CD14-positive monocyte (primary cell): ENCODE measurements at regions not wholly inside any gene's neighbourhood (a gene's known extent, or its start where the extent isn't known, plus 50 kb on each side); places are given as distances from the start of the nearest gene placed in this dataset.

Experiments used
- DNase-seq, 3 donors: peaks; one replicate each; pipeline ENCODE4 v3.0.0-alpha.2; 2011 to 2022
- H2AFZ ChIP-seq: 2 replicates; pipeline ENCODE4 v1.6.0; 2012; ENCODE audit warnings: mild to moderate bottlenecking, low read depth, low read length, inconsistent platforms; ENCODE audit not compliant: insufficient read depth, poor library complexity, severe bottlenecking
- H3K27ac ChIP-seq, 2 donors: 1 replicate in 1 of 2; 2 replicates in 1 of 2; pipeline ENCODE4 v1.5.1; 2012 to 2013; ENCODE audit warnings: low read length in 2 of 2, control low read depth in 1 of 2, inconsistent platforms in 1 of 2, low read depth in 1 of 2, mild to moderate bottlenecking in 1 of 2
- H3K27me3 ChIP-seq, 2 donors: one replicate each; pipeline versions ENCODE4 v1.6.0 to v1.6.1; 2011 to 2013; ENCODE audit warnings: low read length in 2 of 2; ENCODE audit not compliant: control insufficient read depth in 2 of 2, insufficient read depth in 2 of 2
- H3K36me3 ChIP-seq, 2 donors: replicated peaks in 1 of 2; 1 replicate in 1 of 2; 2 replicates in 1 of 2; pipeline versions ENCODE4 v1.5.1 to v1.6.1; 2012 to 2013; ENCODE audit warnings: low read length in 2 of 2, control low read depth in 1 of 2, inconsistent platforms in 1 of 2, mild to moderate bottlenecking in 1 of 2; ENCODE audit not compliant: insufficient read depth in 2 of 2, control insufficient read depth in 1 of 2
- H3K4me1 ChIP-seq, 2 donors: 1 replicate in 1 of 2; 2 replicates in 1 of 2; pipeline versions ENCODE4 v1.5.1 to v1.6.1; 2012 to 2013; ENCODE audit warnings: low read length in 2 of 2, control low read depth in 1 of 2, inconsistent platforms in 1 of 2, mild to moderate bottlenecking in 1 of 2, moderate library complexity in 1 of 2; ENCODE audit not compliant: insufficient read depth in 2 of 2, control insufficient read depth in 1 of 2
- H3K4me2 ChIP-seq: replicated peaks from 2 replicates; pipeline ENCODE3; 2012; ENCODE audit warnings: low read length, moderate library complexity, mild to moderate bottlenecking; ENCODE audit not compliant: poor library complexity, severe bottlenecking; ENCODE audit errors: extremely low read depth
- H3K4me3 ChIP-seq, 3 experiments: fragments of 200-600 bp in 1 of 3; sonication (generic) in 1 of 3; replicated peaks in 1 of 3; 1 replicate in 2 of 3; 2 replicates in 1 of 3; pipeline ENCODE4 v1.5.1; 2011 to 2013; ENCODE audit warnings: low read length in 3 of 3, mild to moderate bottlenecking in 3 of 3, control low read depth in 2 of 3, low read depth in 2 of 3, inconsistent platforms in 1 of 3, moderate library complexity in 1 of 3
- H3K79me2 ChIP-seq: 2 replicates; pipeline ENCODE4 v1.6.0; 2012; ENCODE audit warnings: mild to moderate bottlenecking, control low read depth, inconsistent platforms, low read length, moderate library complexity; ENCODE audit not compliant: insufficient read depth
- H3K9ac ChIP-seq: 2 replicates; pipeline ENCODE4 v1.6.0; 2017; ENCODE audit warnings: low read length, mild to moderate bottlenecking; ENCODE audit not compliant: insufficient read depth, poor library complexity, severe bottlenecking
- H3K9me3 ChIP-seq, 2 donors: replicated peaks in 1 of 2; 1 replicate in 1 of 2; 2 replicates in 1 of 2; pipeline versions ENCODE4 v1.5.1 to v1.6.1; 2012 to 2013; ENCODE audit warnings: low read length in 2 of 2, control low read depth in 1 of 2; ENCODE audit not compliant: control insufficient read depth in 1 of 2, insufficient read depth in 1 of 2
- H4K20me1 ChIP-seq: 2 replicates; pipeline ENCODE4 v1.6.0; 2012; ENCODE audit warnings: mild to moderate bottlenecking, low read length, control low read depth, moderate library complexity; ENCODE audit not compliant: insufficient read depth
- H3K27ac Mint-ChIP-seq, 7 donors: one replicate each; pipeline ENCODE4 v1.8.0; 2020; ENCODE audit warnings: mild to moderate bottlenecking in 7 of 7, mixed read lengths in 7 of 7, moderate library complexity in 6 of 7, inconsistent platforms in 2 of 7
- H3K27me3 Mint-ChIP-seq, 3 donors: one replicate each; pipeline ENCODE4 v1.8.0; 2021 to 2022; ENCODE audit warnings: low read depth in 3 of 3, mild to moderate bottlenecking in 3 of 3, mixed read lengths in 3 of 3, moderate library complexity in 3 of 3, inconsistent platforms in 1 of 3
- H3K36me3 Mint-ChIP-seq, 2 donors: one replicate each; pipeline ENCODE4 v1.8.0; 2020; ENCODE audit warnings: mixed read lengths in 2 of 2, inconsistent platforms in 1 of 2, mild to moderate bottlenecking in 1 of 2
- H3K4me1 Mint-ChIP-seq: one replicate; pipeline ENCODE4 v1.8.0; 2020; ENCODE audit warnings: mild to moderate bottlenecking, mixed read lengths
- H3K4me3 Mint-ChIP-seq, 2 donors: one replicate each; pipeline ENCODE4 v1.8.0; 2020; ENCODE audit warnings: mild to moderate bottlenecking in 2 of 2, mixed read lengths in 2 of 2, moderate library complexity in 1 of 2
- H3K9me3 Mint-ChIP-seq, 7 donors: one replicate each; pipeline ENCODE4 v1.8.0; 2020 to 2022; ENCODE audit warnings: mixed read lengths in 7 of 7, mild to moderate bottlenecking in 6 of 7, moderate library complexity in 6 of 7, inconsistent platforms in 2 of 7
- CTCF ChIP-seq: fragments of 200-600 bp; IDR thresholded peaks from one replicate; pipeline ENCODE4 v1.8.0; 2022; ENCODE audit warnings: antibody characterized with exemption, mild to moderate bottlenecking
- WGBS: methylation state at CpG from one replicate; pipeline ENCODE4 v1.1.5; 2013; ENCODE audit warnings: missing lambda C conversion rate; ENCODE audit not compliant: insufficient coverage; 5-methylcytosine and 5-hydroxymethylcytosine counted together
- intact Hi-C, 2 donors: fragments of 100-400 bp; cut with micrococcal nuclease; formaldehyde crosslinking; loops; one replicate each; pipeline versions ENCODE4 v1.15.0 to v1.15.1; 2023

GRCh38 chr17:56681561-56682266 lies 88.2 kb downstream of the NOG start:
- peaks cover 36 to 38% of the 10 kb centered on the region in 2 donors for H3K27me3 ChIP-seq
- Mint-ChIP-seq H3K4me1 (peaks cover 17% of the 10 kb centered on the region), H3K4me3 (no peak overlapping the region), H3K27me3 (peaks cover 32 to 35% (median 35%) of the 10 kb centered on the region in 3 donors), H3K9me3 (peaks cover 0 to 4% (median 0%) of the 10 kb centered on the region in 7 donors), H3K27ac (no peak overlapping the region), H3K36me3 (peaks cover 0 to 5% of the 10 kb centered on the region in 2 donors)
- intact Hi-C loops, result no loop called here
- peak; percentile 23 to 61 (median 39) for DNase-seq
- no peak overlapping the region for H3K9ac ChIP-seq
- no peaks in the 10 kb centered on the region for H3K36me3 ChIP-seq
- no peak overlapping the region for H2AFZ ChIP-seq
- H3K4me1 ChIP-seq, result peaks cover 28 to 30% of the 10 kb centered on the region in 2 donors
- peak overlapping the region; percentile 51 for H3K4me2 ChIP-seq
- H3K4me3 ChIP-seq, result peak overlapping the region in 1 of 3 experiments; percentile 30
- H4K20me1 ChIP-seq, result no peaks in the 10 kb centered on the region
- TF ChIP-seq CTCF, result no peak
- H3K9me3 ChIP-seq, result no peaks in the 10 kb centered on the region
- no peak overlapping the region for H3K27ac ChIP-seq
- no peaks in the 10 kb centered on the region for H3K79me2 ChIP-seq
- no CpG with 5 or more reads among the region's 3 CpGs for WGBS

- DNase-seq, result no peak
- no peak overlapping the region for H3K27ac Mint-ChIP-seq
- H3K27me3 Mint-ChIP-seq, result peaks cover 0 to 5% (median 4%) of the 10 kb centered on the region in 3 donors
- no CpG with 5 or more reads among the region's 1 CpG for WGBS
- no peaks in the 10 kb centered on the region for H3K9me3 ChIP-seq
- no peak overlapping the region for H3K4me3 ChIP-seq
- H3K9ac ChIP-seq, result no peak overlapping the region
- no peaks in the 10 kb centered on the region for H4K20me1 ChIP-seq
- H3K36me3 ChIP-seq, result no peaks in the 10 kb centered on the region
- H3K27ac ChIP-seq, result no peak overlapping the region
- H3K79me2 ChIP-seq, result no peaks in the 10 kb centered on the region
- H3K4me1 Mint-ChIP-seq, result peaks cover 8% of the 10 kb centered on the region
- H3K27me3 ChIP-seq, result no peaks in the 10 kb centered on the region
- no peaks in the 10 kb centered on the region for H3K36me3 Mint-ChIP-seq
- intact Hi-C loops, result no loop called here
- H3K4me1 ChIP-seq, result no peaks in the 10 kb centered on the region
- H3K4me3 Mint-ChIP-seq, result no peak overlapping the region
- no peak overlapping the region for H3K4me2 ChIP-seq
- H3K9me3 Mint-ChIP-seq, result no peaks in the 10 kb centered on the region
- no peak overlapping the region for H2AFZ ChIP-seq
- TF ChIP-seq CTCF, result no peak
These were observed 94.7 kb downstream of the NOG start for GRCh38 chr17:56688151-56688550.
